GM04504 (cell line): ENCODE measurements at regions not wholly inside any gene's neighbourhood (a gene's known extent, or its start where the extent isn't known, plus 50 kb on each side); places are given as distances from the start of the nearest gene placed in this dataset.
"Not testable (repeated sequence)": the region's sequence is repeated elsewhere in the genome, so short reads cannot be mapped to it uniquely, and the experiment has no call there.

ENCODE experiments used
- DNase-seq: peaks from one replicate; pipeline ENCODE4 v3.0.0-alpha.2; 2012; ENCODE audit warnings: low read depth

DNA sequence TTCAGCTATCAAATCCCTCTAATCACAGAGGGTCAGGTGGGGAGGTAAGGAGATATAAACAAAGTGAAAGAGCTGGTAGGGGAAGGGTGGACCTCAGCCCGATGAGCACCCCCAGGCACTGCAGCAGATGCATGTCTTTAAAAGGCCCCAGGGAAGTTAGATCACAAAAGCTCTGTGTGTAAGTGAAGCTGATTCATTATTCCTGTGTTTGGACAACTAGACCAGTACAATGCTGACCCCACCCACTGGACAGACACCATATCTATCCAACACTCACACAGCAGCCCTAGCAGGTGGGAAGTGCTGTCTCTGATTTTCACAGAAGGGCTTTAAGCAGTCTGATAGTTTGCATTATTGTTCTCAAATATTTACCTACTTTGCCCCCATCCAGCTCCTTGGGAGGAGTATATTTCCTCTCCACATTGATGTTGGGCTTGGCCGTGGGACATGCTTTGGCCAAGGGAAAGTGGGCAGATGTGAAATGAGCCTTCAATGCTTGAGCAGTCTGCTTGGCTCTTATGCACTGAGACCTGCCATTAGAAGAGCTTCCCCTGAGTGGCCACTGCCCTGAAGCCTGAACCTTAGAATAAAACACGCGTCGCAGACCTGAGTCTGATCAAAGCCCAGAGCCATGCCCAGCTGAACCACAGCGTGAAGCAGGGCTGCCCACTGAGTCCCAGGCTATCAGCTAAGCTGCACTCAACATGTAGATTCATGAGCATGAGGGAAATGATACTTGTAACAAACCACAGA is 111.4 kb downstream of the COPS8 start:
- no peak for DNase-seq

DNA sequence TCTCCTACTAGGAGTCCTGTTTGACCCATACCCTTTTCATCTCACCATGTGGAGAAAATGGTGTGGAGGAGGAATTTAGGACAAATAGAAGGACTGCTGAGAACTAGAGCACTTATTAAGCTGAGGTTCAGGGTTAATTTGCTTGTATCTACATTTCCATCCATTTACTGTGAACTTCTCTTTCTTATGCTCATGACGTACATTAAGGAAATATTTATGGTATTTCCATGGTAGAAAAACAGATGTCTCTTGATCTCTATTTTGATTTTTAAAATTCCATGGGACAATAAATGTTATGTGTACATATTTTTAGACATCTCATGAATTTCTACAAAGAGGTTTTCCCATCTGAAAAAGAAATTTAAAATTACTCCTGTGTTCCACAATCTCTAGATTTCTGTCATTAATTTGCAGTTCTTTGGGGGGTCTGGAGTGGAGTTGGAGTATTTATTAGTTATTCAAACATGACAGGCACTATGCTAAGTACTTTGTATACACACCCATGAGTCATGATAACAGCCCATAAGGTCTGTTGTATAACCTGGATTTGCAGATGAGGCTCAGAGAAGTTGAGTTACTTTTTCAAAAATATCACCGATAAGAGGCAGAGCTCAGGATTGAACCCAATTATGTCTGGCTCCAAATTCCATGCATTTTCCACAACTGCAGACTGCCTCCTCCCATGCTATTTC is 112.6 kb downstream of the COPS8 start:
- DNase-seq: no peak

GRCh38 chr2:237199082-237199481 is 113.4 kb downstream of the COPS8 start:
- no peak for DNase-seq

- DNase-seq: no peak
Measured at GRCh38 chr2:237199577-237199976, 113.9 kb downstream of the COPS8 start.

- no peak for DNase-seq
Measured at GRCh38 chr2:237200462-237200861, 114.8 kb downstream of the COPS8 start.

- peak; percentile 94 for DNase-seq
Measured at GRCh38 chr2:237201461-237202287, 116.0 kb downstream of the COPS8 start.

- no peak for DNase-seq
Measured at GRCh38 chr2:237202288-237203030, 116.8 kb downstream of the COPS8 start.

DNA sequence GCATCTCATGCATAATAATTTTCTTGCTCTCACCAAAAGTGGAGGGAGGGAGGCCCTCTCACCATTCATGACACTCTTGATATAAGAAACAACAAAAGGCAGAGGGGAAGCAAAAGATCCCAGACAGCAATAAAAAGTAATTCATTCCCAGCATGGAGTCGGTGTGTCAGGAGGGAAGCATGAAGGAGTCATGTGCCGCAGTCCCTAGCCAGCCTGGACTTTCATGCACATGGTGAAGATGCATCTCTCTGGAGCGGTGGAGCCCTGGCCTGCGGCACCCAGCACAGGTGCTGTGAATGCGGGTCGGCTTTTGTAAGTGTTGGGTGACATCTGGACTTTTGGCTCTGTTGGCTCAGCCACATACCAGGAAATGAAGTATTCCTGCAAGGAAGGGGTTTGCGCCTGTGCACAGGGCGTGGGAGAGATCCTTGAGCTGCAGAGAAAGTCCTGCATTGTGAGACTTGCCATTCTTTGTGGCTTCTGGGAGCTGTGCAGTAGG is 119.4 kb downstream of the COPS8 start:
- DNase-seq: no peak

DNA sequence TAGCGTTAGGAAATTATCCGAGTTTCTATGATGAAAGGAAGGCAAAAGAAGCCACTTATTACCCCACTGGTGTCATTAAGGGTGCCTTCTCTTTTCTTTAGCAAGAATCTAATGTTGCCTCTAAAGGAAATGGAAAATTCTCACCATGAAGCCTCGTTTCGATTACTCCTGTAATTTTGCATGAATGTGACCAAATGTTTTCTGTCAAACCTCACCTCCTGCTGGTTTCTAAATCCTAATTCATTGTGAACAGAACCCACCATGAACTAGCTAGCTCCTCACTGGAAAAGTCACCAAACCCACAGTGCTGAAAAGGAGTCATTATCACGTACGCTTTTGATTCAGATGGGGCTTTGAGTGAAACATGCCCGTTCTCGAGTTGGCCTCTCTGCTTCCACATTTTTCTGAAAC is 119.9 kb downstream of the COPS8 start:
- DNase-seq: no peak

DNA sequence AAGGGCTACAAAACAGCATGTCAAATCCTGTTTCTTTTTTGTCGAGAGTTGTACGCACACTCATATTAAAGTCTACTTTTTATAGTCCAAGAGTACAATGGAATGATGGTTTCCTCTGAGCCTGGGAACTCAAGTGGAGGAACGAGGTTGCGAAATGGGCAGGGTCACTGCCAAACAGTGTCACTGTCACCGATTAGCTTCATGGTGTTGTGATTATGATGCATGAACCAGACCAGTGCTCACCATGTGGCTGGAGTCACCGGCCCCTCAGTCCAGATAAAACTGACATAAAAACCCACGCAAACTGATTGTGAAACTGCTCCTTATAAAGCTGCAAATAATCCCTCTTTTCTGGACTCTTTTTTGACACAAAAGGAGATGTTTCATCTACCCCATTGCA is 122.0 kb downstream of the COPS8 start:
- peak; percentile 93 for DNase-seq

GRCh38 chr2:237208373-237209260 is 122.9 kb downstream of the COPS8 start:
- peak; percentile 98 for DNase-seq

DNA sequence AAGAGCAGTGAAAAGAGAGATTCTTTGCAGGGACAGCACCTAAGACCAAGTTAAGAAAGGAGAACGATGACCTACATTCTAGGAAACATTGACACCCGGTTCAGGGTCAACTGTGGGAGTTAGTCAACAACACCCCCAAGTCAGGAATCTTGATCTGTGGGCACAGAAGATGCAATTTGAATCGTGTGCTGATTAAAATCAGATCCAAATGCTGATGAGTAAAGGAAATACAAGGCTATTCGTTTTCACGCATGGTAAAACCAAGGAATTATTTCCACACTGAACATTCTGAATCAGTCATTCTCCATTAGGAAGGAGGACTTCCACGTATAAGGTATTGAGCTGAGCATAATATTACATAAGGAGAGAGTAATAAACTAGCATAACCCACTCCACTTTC is 124.2 kb downstream of the COPS8 start:
- DNase-seq: no peak

DNA sequence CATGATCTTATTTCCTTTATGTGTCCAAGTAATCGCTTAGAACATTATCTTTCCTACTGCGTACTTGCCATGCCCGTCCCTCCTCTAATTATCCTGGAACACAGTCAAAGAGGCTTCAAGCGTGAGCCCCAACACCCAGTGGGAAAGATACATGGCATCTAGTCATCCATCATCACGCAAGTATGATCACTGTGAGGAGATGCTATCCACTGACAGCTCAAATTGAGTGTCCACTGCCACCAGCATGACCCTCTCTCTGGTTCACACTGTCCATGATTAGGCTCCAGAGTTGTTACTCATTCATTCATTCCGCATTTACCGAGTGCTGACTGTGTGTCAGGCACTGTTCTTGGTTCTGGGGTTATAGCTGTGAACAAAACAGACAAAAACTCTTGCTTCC is 124.6 kb downstream of the COPS8 start:
- DNase-seq: no peak

GRCh38 chr2:237210763-237211162 is 125.1 kb downstream of the COPS8 start:
- DNase-seq: no peak

DNA sequence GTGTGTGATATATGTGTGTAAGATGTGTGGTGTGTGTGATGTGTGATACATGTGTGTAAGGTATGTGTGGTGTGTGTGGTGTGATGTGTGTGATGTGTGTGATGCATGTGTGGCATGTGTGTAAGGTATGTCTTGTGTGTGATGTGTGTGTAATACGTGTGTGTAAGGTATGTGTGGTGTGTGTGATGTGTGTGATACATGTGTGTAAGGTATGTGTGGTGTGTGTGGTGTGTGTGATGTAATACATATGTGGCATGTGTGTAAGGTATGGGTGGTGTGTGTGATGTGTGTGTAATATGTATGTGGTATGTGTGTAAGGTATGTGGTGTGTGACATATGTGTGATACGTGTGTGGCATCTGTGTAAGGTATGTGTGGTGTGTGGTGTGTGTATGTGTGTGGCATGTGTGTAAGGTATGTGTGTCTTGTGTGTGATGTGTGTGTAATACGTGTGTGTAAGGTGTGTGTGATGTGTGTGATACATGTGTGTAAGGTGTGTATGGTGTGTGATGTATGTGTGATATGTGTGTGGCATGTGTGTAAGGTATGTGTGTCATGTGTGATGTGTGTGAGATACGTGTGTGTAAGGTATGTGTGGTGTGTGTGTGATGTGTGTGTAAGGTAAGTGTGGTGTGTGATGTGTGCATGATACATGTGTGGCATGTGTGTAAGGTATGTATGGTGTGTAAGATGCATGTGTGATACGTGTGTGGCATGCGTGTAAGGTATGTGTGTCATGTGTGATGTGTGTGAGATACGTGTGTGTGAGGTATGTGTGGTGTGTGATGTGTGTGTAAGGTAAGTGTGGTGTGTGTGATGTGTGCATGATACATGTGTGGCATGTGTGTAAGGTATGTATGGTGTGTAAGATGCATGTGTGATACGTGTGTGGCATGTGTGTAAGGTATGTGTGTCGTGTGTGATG is 126.9 kb downstream of the COPS8 start:
- not testable (repeated sequence) for DNase-seq

DNA sequence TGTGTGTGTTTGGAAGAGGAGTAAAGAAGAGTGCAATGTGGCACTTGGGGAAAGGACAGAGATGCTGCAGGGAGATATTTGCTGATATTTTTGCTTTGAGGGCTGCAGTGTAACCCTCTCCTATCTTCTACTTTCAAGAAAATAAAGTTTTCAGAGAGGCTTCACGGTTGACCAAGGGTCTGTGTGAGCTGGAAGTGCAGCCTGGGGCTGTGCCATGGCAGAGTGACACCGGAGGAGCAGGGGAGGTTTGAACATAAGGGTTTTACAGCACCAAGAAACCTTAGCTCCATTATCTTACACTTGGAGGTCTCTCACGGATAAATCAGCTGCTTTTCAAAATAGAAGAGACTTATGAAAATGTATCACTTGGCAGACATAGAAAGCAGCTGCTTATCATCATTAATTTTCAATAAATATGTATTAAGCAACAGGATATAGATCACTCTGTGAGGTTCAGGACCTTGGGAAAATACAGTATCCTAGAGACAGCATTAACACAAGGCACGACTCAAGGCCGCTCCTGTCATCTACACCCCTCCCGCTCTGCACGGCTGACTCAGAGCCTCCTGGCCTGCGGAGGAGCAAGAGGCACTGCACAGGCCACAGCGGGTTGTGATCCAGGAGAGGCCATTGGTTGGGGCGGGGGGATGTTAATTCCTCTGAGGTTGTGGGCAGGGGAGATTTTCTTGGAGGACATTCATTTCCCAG is 127.8 kb downstream of the COPS8 start:
- no peak for DNase-seq

GRCh38 chr2:237214030-237214675 is 128.5 kb downstream of the COPS8 start:
- DNase-seq: no peak

DNA sequence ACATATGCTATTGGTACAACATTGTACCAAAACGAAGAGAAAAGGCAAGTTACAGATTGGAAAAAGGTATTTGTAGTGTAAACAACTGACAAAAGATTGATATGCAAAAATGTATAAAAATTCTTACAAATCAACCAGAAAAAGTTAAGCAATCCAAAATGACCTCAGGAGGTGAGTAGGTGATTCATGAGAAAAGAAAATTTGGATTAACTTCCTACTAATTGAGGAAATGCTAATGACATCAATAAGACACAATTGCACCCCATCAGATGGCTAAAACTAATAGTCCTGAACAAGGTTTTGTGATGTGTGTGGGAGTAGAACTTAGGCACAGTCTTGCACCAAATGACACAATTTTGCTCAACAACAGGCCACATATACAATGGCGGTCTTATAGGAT is 129.3 kb downstream of the COPS8 start:
- no peak for DNase-seq
